HCT116 (cell line): ENCODE measurements at regions not wholly inside any gene's neighbourhood (a gene's known extent, or its start where the extent isn't known, plus 50 kb on each side); places are given as distances from the start of the nearest gene placed in this dataset.

Source experiments
- ATAC-seq: fragments of 200-7000 bp; cut with Tn5 transposase; 2 replicates; pipeline ENCODE4 v1.9.1; 2020; ENCODE audit warnings: mild to moderate bottlenecking, moderate library complexity
- BruUV-seq: library from RNA; stranded (reverse); fragments of 400-500 nt; replicated peaks from 2 replicates; lab custom pipeline; 2021; lab: Mats Ljungman, UMichigan
- CTCF ChIA-PET: fragments of 300-600 bp; sonication (Branson Sonifier 250); formaldehyde crosslinking; loops from one replicate; lab custom pipeline; 2021; ENCODE audit warnings: antibody characterized with exemption; lab: Charles Lee
- POLR2A ChIA-PET: fragments of 300-600, 350-600 bp; sonication (Branson Sonifier 250); formaldehyde crosslinking; loops from one replicate; lab custom pipeline; 2021; ENCODE audit warnings: antibody characterized with exemption; lab: Charles Lee
- RAD21 ChIA-PET, 2 experiments: fragments of 300-600 bp; sonication (Branson Sonifier 250); formaldehyde crosslinking; loops; one replicate each; lab custom pipeline; 2023; ENCODE audit warnings: low total read pairs in 2 of 2; ENCODE audit not compliant: uncharacterized antibody in 2 of 2, unreplicated experiment in 2 of 2, low non-redundant PET in 1 of 2; lab: Charles Lee
- DNase-seq: peaks from one replicate; pipeline ENCODE4 v3.0.0-alpha.2; 2010; ENCODE audit warnings: low read depth, low spot score
- H2AFZ ChIP-seq: fragments of 200-600 bp; shearing (Covaris generic), sonication (generic); 2 replicates; pipeline ENCODE4 v1.6.1; 2017; ENCODE audit warnings: low read depth, mixed run types, mixed read lengths, antibody characterized with exemption, low read length; ENCODE audit not compliant: poor library complexity, severe bottlenecking
- H3K27ac ChIP-seq: 2 replicates; pipeline ENCODE4 v1.5.1; 2012; ENCODE audit warnings: low read depth, low read length
- H3K27me3 ChIP-seq: fragments of 200-600 bp; sonication (generic); 2 replicates; pipeline ENCODE4 v1.6.1; 2016; ENCODE audit warnings: mixed run types, low read length, mixed read lengths; ENCODE audit not compliant: insufficient read depth
- H3K36me3 ChIP-seq, 2 experiments: fragments of 200-500 bp in 1 of 2; fragments of 200-600 bp in 1 of 2; sonication (Bioruptor generic) in 1 of 2; sonication (generic) in 1 of 2; 2 replicates each; pipeline versions ENCODE4 v1.5.1 to v1.6.1; 2014 to 2016; ENCODE audit warnings: low read length in 2 of 2, inconsistent platforms in 1 of 2, mixed read lengths in 1 of 2, mixed run types in 1 of 2; ENCODE audit not compliant: insufficient read depth in 2 of 2, control insufficient read depth in 1 of 2
- H3K4me1 ChIP-seq, 2 experiments: fragments of 200-600 bp in 1 of 2; sonication (generic) in 1 of 2; 2 replicates each; pipeline versions ENCODE4 v1.5.1 to v1.6.1; 2012 to 2017; ENCODE audit warnings: low read length in 2 of 2, inconsistent platforms in 1 of 2, mild to moderate bottlenecking in 1 of 2, mixed read lengths in 1 of 2, mixed run types in 1 of 2, moderate library complexity in 1 of 2; ENCODE audit not compliant: insufficient read depth in 2 of 2, control insufficient read depth in 1 of 2
- H3K4me2 ChIP-seq: fragments of 200-600 bp; sonication (generic); 2 replicates; pipeline ENCODE4 v1.6.1; 2017; ENCODE audit warnings: mixed run types, low read length, mixed read lengths
- H3K4me3 ChIP-seq, 2 experiments: fragments of 200-600 bp in 1 of 2; sonication (generic) in 1 of 2; replicated peaks in 1 of 2; 2 replicates each; pipeline ENCODE4 v1.5.1; 2011 to 2016; ENCODE audit warnings: low read length in 2 of 2, control low read depth in 1 of 2, low read depth in 1 of 2, mild to moderate bottlenecking in 1 of 2, mixed read lengths in 1 of 2, mixed run types in 1 of 2
- H3K79me2 ChIP-seq: fragments of 200-600 bp; sonication (generic); 2 replicates; pipeline ENCODE4 v1.6.1; 2017; ENCODE audit warnings: mild to moderate bottlenecking, mixed run types, low read length, moderate library complexity, mixed read lengths; ENCODE audit not compliant: insufficient read depth
- H3K9ac ChIP-seq: fragments of 200-600 bp; sonication (generic); 2 replicates; pipeline ENCODE4 v1.6.1; 2016; ENCODE audit warnings: low read length, mixed read lengths
- H3K9me2 ChIP-seq: fragments of 200-600 bp; sonication (generic), shearing (Covaris generic); 2 replicates; pipeline ENCODE4 v1.6.1; 2017; ENCODE audit warnings: mixed run types, mild to moderate bottlenecking, moderate library complexity; ENCODE audit not compliant: insufficient read depth
- H3K9me3 ChIP-seq, 2 experiments: fragments of 200-500 bp in 1 of 2; fragments of 200-600 bp in 1 of 2; sonication (Bioruptor generic) in 1 of 2; sonication (generic) in 1 of 2; 2 replicates each; pipeline ENCODE4 v1.6.1; 2014 to 2017; ENCODE audit warnings: low read length in 2 of 2, mixed read lengths in 2 of 2, inconsistent platforms in 1 of 2, low read depth in 1 of 2, mild to moderate bottlenecking in 1 of 2, mixed run types in 1 of 2, moderate library complexity in 1 of 2; ENCODE audit not compliant: control insufficient read depth in 1 of 2, insufficient read depth in 1 of 2
- H4K20me1 ChIP-seq: fragments of 200-600 bp; sonication (generic), shearing (Covaris generic); 2 replicates; pipeline ENCODE4 v1.6.1; 2017; ENCODE audit warnings: mixed run types, mild to moderate bottlenecking, moderate library complexity; ENCODE audit not compliant: insufficient read depth
- CBX3 ChIP-seq: IDR thresholded peaks from 2 replicates; pipeline ENCODE4 v1.6.1; 2012; ENCODE audit warnings: low read depth
- CEBPB ChIP-seq: IDR thresholded peaks from 2 replicates; pipeline ENCODE4 v1.6.1; 2012; ENCODE audit warnings: low read depth
- CTCF ChIP-seq, 3 experiments: fragments of 200-600 bp in 1 of 3; sonication (generic) in 1 of 3; IDR thresholded peaks in 2 of 3; conservative IDR thresholded peaks in 1 of 3; 2 replicates each; pipeline ENCODE4 v1.5.1; 2012 to 2017; ENCODE audit warnings: low read depth in 2 of 3, low read length in 2 of 3, antibody characterized with exemption in 1 of 3, borderline replicate concordance in 1 of 3, control low read depth in 1 of 3, mild to moderate bottlenecking in 1 of 3, mixed read lengths in 1 of 3, mixed run types in 1 of 3, moderate library complexity in 1 of 3; ENCODE audit not compliant: insufficient read depth in 1 of 3
- EGR1 ChIP-seq: IDR thresholded peaks from 2 replicates; pipeline ENCODE4 v1.6.1; 2012; ENCODE audit warnings: low read depth
- ELF1 ChIP-seq: IDR thresholded peaks from 2 replicates; pipeline ENCODE4 v1.6.1; 2012; ENCODE audit warnings: low read depth, borderline replicate concordance
- EZH2 ChIP-seq: fragments of 200-600 bp; sonication (generic); IDR thresholded peaks from 2 replicates; pipeline ENCODE4 v1.6.1; 2017; ENCODE audit warnings: antibody characterized with exemption, mixed run types
- FOSL1 ChIP-seq: IDR thresholded peaks from 2 replicates; pipeline ENCODE4 v1.6.1; 2012; ENCODE audit warnings: low read depth
- JUND ChIP-seq: IDR thresholded peaks from 2 replicates; pipeline ENCODE4 v1.6.1; 2012
- MAX ChIP-seq: IDR thresholded peaks from 2 replicates; pipeline ENCODE4 v1.6.1; 2012
- POLR2A ChIP-seq: IDR thresholded peaks from 2 replicates; pipeline ENCODE4 v1.7.0; 2011; ENCODE audit warnings: borderline replicate concordance; ENCODE audit not compliant: insufficient read depth, insufficient read length; ENCODE audit errors: extremely low read depth
- POLR2AphosphoS5 ChIP-seq: IDR thresholded peaks from 2 replicates; pipeline ENCODE4 v1.6.1; 2011; ENCODE audit warnings: mild to moderate bottlenecking, low read depth, low read length, moderate library complexity
- RAD21 ChIP-seq: IDR thresholded peaks from 2 replicates; pipeline ENCODE4 v1.6.1; 2012; ENCODE audit warnings: low read depth, mild to moderate bottlenecking
- SIN3A ChIP-seq: IDR thresholded peaks from 2 replicates; pipeline ENCODE4 v1.6.1; 2012; ENCODE audit warnings: low read depth
- SP1 ChIP-seq: IDR thresholded peaks from 2 replicates; pipeline ENCODE4 v1.6.1; 2012; ENCODE audit warnings: low read depth
- SRF ChIP-seq: IDR thresholded peaks from 2 replicates; pipeline ENCODE4 v1.6.1; 2012; ENCODE audit warnings: low read depth
- YY1 ChIP-seq: IDR thresholded peaks from 2 replicates; pipeline ENCODE4 v1.6.1; 2011; ENCODE audit warnings: low read length, low read depth, moderate library complexity, mild to moderate bottlenecking; ENCODE audit not compliant: insufficient replicate concordance; ENCODE audit errors: extremely low read depth
- ZFX ChIP-seq: fragments of 450-650 bp; IDR thresholded peaks from 2 replicates; pipeline ENCODE4 v1.6.1; 2017
- intact Hi-C: fragments of 100-400 bp; cut with micrococcal nuclease; formaldehyde crosslinking; loops from 2 replicates; pipeline ENCODE4 v1.10.0; 2022
- TF ChIP-seq, protein P1 (sequence below): IDR thresholded peaks from 2 replicates; pipeline ENCODE4 v1.6.1; 2012
- TF ChIP-seq, protein P2 (sequence below): IDR thresholded peaks from 2 replicates; pipeline ENCODE4 v1.6.1; 2011; ENCODE audit warnings: mild to moderate bottlenecking, low read length, moderate library complexity; ENCODE audit not compliant: insufficient replicate concordance; ENCODE audit errors: extremely low read depth
- TF ChIP-seq, protein P3 (sequence below): IDR thresholded peaks from 2 replicates; pipeline ENCODE4 v1.6.1; 2012; ENCODE audit warnings: low read depth

DNA sequence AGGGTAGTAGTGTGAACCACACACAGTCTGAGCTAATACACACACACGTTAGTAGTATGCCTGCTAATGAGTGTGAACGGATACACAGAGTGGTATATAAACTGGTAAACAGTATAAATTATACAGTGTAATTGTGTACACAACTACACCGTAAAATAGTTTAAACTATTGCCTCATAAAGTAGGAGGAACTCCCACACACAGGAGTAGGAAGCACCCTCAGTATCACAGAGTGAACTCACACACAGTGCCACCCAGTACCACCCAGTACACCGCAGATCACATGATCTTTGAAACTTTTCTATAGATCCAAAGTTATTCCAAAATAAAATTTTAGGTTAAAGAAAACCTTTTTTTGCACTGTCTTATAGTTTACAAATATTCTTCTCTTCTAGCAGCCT is 275.1 kb downstream of the ADGRA3 start:
- Histone ChIP-seq H4K20me1 (no peaks in the 10 kb centered on the region), H3K9ac (no peak overlapping the region), H3K27me3 (no peaks in the 10 kb centered on the region), H3K9me3 (no peaks in the 10 kb centered on the region), H3K4me2 (no peak overlapping the region), H2AFZ (no peak overlapping the region), H3K36me3 (no peaks in the 10 kb centered on the region), H3K4me1 (no peaks in the 10 kb centered on the region), H3K79me2 (no peaks in the 10 kb centered on the region), H3K4me3 (no peak overlapping the region), H3K9me2 (no peaks in the 10 kb centered on the region), H3K27ac (no peak overlapping the region)
- BruUV-seq, result no TSS peak
- TF ChIP-seq CBX3 (no peak), SP1 (no peak), SRF (no peak), EGR1 (no peak), CEBPB (no peak), RAD21 (no peak), SIN3A (no peak), JUND (no peak), CTCF (IDR thresholded peaks at IDR 0.05 in 2 of 3, conservative IDR thresholded peaks at IDR 0.05 in 1 of 3; ENCODE audit: borderline replicate concordance in 1 of 3, insufficient read depth in 1 of 3, low read depth in 2 of 3, low read length in 2 of 3) (no peak), ELF1 (no peak), FOSL1 (no peak), MAX (no peak), POLR2A (no peak), EZH2 (no peak), YY1 (no peak), ZFX (no peak), POLR2AphosphoS5 (no peak)
- TF ChIP-seq, protein P1, sequence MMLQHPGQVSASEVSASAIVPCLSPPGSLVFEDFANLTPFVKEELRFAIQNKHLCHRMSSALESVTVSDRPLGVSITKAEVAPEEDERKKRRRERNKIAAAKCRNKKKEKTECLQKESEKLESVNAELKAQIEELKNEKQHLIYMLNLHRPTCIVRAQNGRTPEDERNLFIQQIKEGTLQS, result no peak
- TF ChIP-seq, protein P2, sequence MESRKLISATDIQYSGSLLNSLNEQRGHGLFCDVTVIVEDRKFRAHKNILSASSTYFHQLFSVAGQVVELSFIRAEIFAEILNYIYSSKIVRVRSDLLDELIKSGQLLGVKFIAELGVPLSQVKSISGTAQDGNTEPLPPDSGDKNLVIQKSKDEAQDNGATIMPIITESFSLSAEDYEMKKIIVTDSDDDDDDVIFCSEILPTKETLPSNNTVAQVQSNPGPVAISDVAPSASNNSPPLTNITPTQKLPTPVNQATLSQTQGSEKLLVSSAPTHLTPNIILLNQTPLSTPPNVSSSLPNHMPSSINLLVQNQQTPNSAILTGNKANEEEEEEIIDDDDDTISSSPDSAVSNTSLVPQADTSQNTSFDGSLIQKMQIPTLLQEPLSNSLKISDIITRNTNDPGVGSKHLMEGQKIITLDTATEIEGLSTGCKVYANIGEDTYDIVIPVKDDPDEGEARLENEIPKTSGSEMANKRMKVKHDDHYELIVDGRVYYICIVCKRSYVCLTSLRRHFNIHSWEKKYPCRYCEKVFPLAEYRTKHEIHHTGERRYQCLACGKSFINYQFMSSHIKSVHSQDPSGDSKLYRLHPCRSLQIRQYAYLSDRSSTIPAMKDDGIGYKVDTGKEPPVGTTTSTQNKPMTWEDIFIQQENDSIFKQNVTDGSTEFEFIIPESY, result no peak
- TF ChIP-seq, protein P3, sequence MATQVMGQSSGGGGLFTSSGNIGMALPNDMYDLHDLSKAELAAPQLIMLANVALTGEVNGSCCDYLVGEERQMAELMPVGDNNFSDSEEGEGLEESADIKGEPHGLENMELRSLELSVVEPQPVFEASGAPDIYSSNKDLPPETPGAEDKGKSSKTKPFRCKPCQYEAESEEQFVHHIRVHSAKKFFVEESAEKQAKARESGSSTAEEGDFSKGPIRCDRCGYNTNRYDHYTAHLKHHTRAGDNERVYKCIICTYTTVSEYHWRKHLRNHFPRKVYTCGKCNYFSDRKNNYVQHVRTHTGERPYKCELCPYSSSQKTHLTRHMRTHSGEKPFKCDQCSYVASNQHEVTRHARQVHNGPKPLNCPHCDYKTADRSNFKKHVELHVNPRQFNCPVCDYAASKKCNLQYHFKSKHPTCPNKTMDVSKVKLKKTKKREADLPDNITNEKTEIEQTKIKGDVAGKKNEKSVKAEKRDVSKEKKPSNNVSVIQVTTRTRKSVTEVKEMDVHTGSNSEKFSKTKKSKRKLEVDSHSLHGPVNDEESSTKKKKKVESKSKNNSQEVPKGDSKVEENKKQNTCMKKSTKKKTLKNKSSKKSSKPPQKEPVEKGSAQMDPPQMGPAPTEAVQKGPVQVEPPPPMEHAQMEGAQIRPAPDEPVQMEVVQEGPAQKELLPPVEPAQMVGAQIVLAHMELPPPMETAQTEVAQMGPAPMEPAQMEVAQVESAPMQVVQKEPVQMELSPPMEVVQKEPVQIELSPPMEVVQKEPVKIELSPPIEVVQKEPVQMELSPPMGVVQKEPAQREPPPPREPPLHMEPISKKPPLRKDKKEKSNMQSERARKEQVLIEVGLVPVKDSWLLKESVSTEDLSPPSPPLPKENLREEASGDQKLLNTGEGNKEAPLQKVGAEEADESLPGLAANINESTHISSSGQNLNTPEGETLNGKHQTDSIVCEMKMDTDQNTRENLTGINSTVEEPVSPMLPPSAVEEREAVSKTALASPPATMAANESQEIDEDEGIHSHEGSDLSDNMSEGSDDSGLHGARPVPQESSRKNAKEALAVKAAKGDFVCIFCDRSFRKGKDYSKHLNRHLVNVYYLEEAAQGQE, result no peak
- RAD21 ChIA-PET, result no interaction called here
- DNase-seq, result no peak
- no peak for ATAC-seq
- intact Hi-C loops, result no loop called here
- POLR2A ChIA-PET, result no interaction called here
- CTCF ChIA-PET, result no interaction called here
